T-helper 1 cell (primary cell): ENCODE measurements at regions not wholly inside any gene's neighbourhood (a gene's known extent, or its start where the extent isn't known, plus 50 kb on each side); places are given as distances from the start of the nearest gene placed in this dataset.
"Not testable (repeated sequence)": the region's sequence is repeated elsewhere in the genome, so short reads cannot be mapped to it uniquely, and the experiment has no call there.

Experiments used
- DNase-seq, 5 donors: peaks; one replicate each; pipeline ENCODE4 v3.0.0-alpha.2; 2012 to 2020

DNA sequence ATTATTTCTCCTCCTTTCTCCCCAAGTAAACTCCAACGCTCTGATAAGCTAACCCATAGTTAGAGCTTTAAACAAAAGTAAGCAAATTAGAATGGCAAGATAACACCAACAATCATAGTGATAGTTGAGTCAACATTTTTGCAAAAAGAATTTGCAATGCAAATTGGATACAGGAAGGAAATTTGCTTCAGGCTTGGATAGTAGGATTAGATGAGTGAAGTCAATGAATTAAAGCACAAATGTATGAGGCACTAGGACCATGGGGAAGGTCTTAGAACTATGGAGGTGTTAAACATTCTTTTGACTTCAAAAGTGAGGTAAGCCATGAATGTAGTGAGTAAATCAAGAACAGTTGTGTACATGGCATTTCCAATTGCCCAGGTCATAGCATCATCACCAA lies 289.8 kb upstream of the GRAMD2B start:
- DNase-seq = no peak

DNA sequence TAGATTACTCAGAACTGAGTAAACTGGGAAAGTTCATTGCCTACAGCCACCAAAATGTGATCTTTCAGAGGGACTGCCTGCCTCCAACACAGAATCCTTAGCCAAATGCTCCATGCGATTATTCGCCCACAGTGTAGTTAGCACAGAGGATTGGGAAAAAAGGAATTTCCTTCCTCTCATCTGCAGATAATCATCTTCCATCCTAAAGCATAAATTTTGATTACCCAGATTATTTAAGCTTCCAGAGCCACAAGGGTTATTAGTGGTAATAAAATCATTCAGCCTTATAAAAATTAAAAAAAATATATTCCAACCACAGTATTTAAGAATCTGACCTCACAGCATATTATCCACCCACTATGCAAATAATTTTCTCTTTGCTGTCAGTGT lies 285.3 kb upstream of the GRAMD2B start:
- DNase-seq = no peak

DNA sequence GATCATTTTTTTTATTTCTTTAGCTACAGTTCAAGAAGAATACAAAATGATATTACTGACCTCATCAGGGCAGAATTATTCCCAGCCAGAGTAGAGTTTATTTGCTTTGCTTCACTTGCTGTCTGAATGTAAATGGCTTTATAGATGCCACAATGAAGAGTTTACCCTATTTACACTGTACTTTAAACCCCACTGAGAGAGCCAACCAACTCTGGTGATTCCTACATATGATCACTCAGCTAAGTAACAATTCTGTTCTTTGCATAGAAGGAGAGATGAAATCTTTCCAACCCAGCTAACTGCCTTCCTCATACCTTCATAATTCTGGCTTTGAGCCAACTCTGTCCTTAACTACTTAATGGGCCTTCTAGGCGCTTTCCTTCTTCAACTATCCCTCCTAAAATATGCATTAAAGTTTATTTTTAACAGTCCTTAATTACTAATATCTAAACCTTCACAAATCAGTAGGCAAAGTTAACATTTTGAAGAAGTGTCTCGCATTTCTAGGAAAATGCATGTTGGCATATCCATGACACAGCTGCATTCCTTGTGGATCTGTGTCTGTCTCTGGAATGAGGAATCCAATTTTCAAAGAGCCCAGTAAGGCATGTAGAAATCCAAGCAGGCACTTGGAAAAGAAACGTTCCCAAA lies 284.8 kb upstream of the GRAMD2B start:
- no peak for DNase-seq

DNA sequence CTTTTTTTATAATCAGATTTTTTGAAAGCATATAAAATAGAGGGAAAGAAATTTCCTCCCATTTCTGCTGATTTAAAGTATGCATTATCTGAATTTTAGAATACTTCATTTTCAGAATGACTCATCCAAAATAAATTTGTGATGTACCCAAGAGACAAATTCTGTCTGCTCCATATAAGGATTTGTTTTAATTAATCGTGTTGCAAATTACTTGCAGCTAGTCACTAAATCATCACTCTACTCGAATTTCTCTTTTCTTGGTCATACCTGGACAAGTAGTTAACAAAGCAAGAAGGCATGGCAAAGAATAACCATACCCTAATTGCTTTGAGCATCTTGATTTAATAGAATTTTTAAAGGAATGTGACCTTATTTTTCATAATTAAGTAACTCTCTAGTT lies 284.1 kb upstream of the GRAMD2B start:
- no peak for DNase-seq

DNA sequence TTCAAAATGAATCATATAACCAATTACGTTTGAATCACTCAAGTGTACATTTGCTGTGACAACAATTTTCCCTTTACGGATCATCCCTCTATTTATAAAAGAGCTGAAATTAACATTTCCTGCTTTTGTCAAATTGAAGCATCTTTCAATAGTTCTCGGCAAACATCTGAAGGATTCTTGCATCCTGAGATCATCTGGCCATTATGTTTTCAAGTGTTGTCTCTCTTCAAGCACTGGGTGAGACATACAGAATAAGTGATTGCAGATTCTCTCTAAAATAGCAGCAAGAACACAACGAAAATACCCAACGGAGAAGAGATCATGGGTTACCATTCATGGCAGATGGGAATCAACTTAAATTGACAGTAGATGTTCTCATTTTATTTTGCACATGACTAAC lies 283.4 kb upstream of the GRAMD2B start:
- no peak for DNase-seq

DNA sequence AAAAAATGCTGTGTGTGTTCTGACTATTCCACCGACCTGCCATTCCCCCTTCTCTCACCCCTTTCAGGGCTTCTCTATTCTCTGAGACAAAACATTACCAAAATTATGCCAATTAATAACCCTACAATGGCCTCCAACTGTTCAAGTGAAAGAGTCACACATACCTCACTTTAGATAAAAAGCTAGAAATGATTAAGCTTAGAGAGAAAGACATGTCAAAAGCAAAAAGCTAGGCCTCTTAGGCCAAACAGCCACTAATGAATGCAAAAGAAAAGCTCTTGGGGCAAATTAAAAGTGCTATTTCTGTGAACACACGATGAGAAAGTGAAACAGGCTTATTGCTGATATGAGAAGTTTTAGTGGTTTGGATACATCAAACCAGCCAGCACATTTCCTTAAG lies 279.6 kb upstream of the GRAMD2B start:
- no peak for DNase-seq

DNA sequence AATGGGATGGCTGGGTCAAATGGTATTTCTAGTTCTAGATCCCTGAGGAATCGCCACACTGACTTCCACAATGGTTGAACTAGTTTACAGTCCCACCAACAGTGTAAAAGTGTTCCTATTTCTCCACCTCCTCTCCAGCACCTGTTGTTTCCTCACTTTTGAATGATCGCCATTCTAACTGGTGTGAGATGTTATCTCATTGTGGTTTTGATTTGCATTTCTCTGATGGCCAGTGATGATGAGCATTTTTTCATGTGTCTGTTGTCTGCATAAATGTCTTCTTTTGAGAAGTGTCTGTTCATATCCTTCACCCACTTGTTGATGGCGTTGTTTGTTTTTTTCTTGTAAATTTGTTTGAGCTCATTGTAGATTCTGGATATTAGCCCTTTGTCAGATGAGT lies 272.9 kb upstream of the GRAMD2B start:
- DNase-seq = not testable (repeated sequence)

DNA sequence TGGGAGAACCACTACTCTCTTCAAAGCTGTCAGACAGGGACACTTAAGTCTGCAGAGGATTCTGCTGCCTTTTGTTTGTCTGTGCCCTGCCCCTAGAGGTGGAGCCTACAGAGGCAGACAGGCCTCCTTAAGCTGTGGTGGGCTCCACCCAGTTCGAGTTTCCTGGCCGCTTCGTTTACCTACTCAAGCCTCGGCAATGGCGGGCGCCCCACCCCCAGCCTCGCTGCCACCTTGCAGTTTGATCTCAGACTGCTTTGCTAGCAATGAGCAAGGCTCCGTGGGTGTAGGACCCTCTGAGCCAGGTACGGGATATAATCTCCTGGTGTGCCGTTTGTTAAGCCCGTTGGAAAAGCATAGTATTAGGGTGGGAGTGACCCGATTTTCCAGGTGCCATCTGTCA lies 267.9 kb upstream of the GRAMD2B start:
- not testable (repeated sequence) for DNase-seq

DNA sequence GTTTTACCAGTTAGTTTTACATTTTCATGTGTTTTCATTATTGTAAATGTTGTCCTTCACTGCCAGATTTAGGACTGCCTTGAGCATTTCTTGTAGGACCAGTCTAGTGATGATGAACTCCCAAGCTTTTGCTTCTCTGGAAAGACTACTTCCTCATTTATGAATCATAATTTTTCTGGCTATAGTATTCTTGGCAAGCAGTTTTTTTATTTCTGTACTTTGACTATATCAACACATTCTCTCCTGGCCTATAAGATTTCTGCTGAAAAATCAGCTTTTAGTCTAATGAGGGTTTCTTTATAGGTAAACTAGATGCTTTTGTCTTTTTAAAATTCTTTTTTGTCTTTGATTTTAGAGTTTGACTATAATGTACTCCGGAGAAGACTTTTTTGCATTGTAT lies 256.8 kb upstream of the GRAMD2B start:
- DNase-seq = no peak

DNA sequence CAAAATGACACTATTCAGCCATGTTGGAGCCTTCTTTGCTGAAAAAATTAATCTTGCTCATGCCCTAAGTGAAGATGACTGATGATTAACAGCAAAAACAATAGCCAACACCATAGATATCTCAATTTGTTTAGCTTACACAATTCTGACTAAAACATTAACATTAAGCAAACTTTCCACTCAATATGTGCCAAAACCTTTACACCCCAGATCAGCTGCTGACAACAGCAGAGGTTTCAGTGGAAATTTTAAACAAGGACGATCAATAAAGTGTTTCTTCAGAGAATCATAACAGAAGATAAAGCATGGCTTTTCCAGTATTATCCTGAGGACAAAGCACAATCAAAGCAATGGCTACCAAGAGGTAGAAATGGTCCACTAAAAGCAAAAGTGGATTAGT lies 254.4 kb upstream of the GRAMD2B start:
- DNase-seq = no peak

DNA sequence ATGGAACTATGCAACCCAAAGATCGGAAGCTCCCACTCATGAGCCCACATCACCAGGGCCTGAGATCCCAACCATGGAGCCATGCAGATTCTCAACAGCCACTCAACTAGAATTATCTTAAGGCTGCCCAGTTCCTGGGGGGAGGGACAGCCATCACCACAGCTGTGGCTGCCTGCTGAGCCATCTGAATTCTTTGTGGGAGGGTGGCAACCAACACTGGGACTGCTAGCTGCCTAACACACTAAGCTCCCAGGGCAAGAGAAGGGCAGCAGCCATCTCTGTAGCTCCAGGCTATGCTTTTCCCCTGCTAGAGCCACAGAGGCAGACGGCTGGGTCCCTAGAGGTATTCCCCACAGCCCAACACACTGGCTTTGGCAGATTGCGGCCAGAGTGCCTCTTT lies 251.3 kb upstream of the GRAMD2B start:
- no peak for DNase-seq

DNA sequence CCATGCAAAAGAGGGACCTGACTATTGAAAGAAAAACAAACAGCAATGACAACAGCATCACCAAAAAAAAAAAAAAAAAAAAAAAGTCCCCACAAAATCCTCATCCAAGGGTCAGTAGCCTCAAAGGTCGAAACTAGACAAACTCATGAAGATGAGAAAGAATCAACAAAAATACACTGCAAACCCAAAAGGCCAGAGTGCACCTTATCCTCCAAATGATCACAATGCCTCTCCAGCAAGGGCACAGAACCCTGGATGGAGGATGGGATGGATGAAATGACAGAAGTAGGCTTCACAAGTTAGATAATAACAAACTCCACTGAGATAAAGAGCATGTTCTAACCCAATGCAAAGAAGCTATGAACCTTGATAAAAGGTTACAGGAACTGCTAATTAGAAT lies 250.4 kb upstream of the GRAMD2B start:
- DNase-seq = no peak

DNA sequence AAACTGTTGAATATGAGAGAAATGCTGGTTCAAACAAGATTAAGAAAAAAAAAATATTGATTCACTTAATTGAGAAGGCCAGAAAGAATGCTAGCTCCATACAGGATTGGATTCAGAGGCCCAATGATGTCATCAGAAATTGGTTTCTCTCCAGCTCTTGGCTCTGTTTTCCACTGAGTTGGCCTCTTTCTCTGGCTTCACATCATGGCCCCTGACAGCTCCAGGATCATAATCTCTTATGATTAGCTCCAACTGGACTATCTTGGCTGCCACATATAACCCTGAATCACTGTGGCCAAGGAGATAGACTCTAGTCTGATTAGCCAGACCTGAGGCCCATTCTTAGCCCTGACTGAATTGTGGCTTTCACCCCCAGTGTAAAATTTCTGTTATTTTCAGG lies 244.7 kb upstream of the GRAMD2B start:
- no peak for DNase-seq

DNA sequence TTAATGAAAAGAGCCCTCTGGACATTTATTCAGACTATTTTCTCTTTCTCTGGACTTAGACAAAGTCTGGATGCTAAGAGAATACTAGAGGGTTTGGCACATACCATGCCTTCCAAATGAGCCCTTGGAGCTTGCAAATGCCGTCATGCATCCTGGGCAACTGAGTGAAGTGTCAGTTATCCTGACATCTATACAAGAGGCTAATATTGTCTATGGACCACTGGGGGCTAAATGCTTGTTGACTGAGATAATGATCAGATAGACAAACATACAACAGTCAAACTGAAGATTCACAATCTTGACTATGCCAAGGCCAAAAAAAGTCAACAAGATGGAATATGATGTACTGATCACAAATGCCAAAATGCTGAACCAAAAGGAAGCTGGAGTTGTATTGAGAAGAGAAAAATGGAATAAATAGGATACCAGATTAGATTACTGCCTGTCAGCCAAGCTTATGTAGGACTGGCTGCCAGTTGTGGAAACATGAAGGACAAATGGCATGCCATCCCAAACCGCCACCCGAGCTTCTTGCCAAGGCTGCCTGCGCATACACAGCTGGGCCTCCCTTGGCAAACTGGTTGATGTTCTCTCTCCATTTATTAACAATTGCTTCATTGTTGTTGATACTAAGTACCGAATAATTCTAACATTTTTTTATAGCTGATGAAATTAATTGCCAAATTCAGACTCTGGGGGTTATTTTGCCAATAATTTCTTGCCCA lies 240.1 kb upstream of the GRAMD2B start:
- no peak for DNase-seq

DNA sequence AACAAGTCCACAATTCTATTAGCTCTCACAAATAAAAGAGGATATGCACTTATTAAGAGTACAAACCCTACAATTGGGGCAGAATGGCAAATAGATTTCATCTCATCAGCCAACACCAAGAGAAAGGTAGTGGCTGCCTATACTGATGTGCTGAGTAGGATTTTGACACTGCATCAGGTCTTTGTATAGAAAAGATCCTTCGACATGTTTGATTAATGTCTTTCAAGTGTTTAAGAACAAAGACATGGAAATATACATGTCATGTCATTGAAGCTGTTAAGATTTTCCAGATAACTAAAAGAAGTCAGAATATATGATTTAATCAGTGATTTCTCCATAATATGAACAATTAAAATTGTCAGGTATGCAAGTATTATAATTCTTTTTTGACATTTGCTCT lies 238.7 kb upstream of the GRAMD2B start:
- DNase-seq = no peak

DNA sequence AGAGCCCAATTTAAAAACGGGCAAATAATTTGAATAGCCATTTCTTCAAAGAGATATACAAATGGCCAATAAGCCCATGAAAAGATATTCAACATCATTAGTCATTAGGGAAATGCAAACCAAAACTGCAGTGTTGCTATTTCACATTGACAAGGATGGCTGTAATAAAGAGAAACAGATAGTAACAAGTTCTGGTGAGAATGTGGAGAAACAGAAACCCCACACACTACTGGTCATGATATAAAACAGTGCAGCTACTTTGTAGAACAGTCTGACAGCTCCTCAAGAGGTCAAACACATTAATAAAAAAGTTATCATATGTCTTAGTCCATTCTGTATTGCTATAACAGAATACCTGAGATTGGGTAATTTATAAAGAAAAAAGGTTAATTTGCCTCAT lies 237.0 kb upstream of the GRAMD2B start:
- DNase-seq = no peak

DNA sequence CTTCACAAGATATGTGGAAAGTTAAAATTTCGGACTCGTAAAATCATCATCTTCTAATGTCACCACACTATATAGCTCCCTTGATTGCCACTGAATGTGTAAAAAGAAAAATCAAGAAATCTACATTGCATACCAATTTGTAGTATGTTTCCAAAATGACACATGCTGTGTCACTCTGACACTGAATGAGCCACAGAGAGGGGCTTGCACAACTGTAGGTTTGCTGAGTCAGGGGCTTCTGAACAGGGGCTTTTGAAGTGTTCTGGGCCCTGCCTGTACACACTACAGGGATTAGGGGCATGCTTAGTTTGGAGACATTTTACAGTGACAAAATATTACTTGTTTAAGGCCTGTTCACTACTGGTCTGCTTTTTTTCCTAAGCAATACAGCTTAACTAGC lies 234.4 kb upstream of the GRAMD2B start:
- DNase-seq = no peak

DNA sequence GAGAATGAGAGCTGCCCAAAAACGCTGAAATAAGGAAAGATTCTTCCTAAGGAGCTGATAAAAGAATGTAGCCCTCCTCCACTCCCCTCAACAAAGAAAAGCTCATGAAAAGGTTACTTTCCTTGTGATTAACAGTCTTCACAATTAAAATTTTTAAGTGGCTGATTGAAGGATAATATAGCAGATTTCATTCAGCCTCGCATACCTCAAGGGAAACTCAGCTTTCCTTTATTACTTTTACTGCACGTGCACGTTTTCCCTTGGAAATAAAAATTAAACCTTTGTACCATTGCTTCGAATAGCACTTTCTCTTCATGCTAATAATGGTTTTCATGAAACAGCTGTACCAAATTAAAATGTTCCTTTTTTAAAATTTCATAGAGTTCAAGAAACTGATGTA lies 234.0 kb upstream of the GRAMD2B start:
- DNase-seq = no peak

DNA sequence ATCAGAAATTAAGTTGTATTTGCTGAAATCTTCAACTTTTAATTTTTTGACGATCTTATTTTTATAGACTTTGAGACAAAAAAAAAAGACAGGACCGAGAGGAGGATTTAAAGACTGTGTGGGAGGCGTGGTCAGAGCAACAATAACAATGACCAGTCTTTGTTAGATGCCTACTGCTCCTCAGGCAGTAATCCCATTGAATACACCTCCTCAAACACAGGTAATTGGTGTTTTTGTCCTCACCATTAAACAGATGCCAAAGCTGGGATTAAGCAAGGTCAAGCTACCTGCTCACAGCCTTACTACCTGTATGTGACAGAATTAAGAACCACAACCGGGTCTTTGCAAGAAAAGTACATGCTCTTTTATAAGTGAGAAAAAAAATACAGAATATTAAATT lies 233.3 kb upstream of the GRAMD2B start:
- DNase-seq = no peak

DNA sequence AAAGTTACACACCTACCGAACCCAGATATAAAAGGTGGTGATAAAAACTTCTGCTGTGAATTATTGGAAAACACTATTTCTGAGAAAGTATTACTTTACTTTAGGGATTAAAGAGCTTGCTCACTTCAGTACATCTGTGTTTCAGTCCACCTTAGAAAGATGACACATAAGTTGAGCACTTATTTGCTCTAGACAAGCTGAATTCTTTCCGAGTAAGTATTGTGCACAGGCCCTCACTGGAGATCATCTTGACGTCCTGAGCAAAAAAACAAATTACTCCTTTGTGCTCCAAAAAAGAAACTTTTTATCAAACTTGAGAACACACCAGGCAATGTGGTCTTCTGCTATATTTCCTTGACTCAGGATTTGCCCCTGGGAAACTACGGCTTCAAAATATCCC lies 231.0 kb upstream of the GRAMD2B start:
- no peak for DNase-seq

DNA sequence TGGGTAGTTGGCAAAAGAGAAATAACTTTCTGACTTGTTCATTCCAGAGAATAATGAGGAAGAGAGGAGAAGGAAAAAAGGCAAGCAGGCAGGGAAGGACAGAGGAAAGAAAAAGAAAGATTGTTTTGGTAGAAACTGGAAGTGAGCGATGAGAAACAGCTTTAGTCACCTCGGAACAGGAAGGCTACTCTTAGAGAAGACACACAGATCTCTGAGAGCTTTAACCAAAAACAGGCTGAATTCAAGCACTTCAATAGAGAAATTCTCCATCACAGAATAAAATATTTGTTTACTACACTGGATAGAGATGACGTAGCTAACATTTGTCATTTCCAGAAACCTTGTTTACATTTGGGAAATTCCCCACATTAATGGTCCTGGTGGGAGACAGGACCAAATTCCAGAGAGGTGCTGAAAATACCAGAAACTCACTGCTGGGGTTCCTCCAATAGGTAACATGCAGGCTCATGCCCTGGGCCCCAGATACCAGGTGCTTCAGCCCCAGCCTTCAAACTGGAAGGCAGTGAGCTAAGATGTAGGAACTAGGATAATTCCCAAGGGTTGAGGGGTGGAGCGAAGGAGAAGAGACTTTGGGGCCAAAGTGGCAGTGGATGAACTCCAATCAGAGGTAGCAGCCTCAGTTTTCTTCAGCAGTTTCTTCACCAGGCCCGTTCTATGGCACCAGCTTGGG lies 227.7 kb upstream of the GRAMD2B start:
- no peak for DNase-seq

DNA sequence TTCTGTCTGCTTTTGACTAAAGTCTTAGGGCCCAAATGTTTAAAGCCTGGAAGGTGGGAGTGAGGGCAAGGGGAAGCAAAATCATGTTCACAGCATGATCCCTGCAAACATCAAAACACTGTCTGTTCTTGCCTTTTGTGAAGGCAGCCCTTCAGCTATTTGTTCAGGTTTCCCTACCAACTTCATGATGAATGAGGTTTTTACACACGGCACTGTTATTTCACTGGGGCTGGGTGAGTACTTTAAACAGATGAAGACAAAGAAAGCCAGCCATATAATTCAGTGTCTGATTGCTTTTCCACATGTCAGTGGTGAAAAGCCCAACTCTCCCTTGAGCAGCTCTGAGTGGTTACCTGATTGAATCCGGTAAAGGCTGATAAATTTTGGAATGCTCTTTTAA lies 224.7 kb upstream of the GRAMD2B start:
- no peak for DNase-seq

DNA sequence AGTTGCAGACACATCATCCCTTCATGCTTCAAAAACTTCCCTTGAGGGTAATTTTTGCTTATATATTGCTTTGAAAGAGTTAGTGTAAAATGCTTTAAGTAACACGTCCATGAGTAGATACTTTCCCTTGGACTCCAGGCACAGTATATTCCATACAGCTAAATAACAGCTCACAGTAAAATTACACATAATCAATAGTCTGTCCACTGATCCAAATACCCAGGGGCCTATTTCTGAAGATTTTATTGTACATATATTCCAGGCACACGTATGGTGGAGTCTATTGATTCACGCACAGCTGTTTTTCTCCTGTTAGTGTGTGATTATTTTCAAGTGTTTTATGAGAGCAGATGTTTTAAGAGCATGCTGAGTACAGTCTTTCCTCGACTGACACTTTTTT lies 223.7 kb upstream of the GRAMD2B start:
- DNase-seq = no peak

DNA sequence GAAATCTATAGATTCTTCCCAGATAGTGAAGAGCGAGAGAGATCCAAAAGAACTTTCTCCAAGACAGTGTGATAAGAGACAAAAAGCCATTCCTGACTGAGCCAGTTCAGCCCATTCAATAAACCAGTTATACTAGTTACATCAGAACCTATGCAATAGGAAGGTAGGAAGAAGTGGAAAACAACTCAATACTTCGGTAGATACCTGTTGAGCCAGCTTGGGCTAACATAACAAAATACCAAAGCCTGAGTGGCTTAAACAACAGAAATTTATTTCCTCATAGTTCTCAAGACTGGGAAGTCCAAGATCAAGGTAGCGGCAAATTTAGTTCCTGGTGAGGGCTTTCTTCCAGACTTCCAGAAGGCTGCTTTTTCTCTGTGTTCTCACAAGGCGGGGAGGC lies 214.5 kb upstream of the GRAMD2B start:
- no peak for DNase-seq
